ENCODE measurements at regions not wholly inside any gene's neighbourhood (a gene's known extent, or its start where the extent isn't known, plus 50 kb on each side); places are given as distances from the start of the nearest gene placed in this dataset.

DNA sequence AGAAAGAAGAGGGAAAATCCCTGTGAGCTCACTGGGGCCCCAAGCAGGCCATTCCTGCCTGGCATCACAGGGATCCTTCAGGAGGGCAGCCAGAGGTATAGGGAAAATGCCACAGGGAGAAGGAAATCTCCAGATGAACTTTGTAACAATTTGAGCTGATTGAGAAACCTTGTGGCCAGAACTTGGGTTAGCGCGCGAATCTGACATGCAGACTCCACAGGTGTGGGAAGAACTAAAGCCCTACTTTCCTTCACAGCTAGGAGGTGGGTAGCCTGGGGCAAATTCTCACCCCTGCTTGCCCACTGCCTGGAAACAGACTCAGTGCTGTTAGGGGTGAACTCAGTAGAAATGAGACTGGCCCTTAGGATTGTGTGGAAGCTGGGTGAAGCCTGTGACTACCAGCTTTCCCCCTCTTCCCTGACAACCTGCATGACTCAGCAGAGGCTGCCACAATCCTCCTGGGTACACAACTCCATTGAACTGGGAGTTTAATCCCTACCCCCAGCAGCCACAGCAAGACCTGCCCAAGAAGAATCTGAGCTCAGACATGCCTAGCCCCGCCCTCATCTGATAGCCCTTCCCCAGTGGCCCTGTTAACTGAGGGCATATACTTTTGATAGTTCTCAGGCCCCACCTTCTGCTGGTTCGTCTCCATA lies 57.2 kb upstream of the USP9Y start:
- TF ChIP-seq, protein P1, sequence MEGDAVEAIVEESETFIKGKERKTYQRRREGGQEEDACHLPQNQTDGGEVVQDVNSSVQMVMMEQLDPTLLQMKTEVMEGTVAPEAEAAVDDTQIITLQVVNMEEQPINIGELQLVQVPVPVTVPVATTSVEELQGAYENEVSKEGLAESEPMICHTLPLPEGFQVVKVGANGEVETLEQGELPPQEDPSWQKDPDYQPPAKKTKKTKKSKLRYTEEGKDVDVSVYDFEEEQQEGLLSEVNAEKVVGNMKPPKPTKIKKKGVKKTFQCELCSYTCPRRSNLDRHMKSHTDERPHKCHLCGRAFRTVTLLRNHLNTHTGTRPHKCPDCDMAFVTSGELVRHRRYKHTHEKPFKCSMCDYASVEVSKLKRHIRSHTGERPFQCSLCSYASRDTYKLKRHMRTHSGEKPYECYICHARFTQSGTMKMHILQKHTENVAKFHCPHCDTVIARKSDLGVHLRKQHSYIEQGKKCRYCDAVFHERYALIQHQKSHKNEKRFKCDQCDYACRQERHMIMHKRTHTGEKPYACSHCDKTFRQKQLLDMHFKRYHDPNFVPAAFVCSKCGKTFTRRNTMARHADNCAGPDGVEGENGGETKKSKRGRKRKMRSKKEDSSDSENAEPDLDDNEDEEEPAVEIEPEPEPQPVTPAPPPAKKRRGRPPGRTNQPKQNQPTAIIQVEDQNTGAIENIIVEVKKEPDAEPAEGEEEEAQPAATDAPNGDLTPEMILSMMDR (IDR thresholded peaks at IDR 0.05): no peak
- TF ChIP-seq POLR2A (IDR thresholded peaks at IDR 0.05): no peak
